ENCODE measurements at regions not wholly inside any gene's neighbourhood (a gene's known extent, or its start where the extent isn't known, plus 50 kb on each side); places are given as distances from the start of the nearest gene placed in this dataset.

DNA sequence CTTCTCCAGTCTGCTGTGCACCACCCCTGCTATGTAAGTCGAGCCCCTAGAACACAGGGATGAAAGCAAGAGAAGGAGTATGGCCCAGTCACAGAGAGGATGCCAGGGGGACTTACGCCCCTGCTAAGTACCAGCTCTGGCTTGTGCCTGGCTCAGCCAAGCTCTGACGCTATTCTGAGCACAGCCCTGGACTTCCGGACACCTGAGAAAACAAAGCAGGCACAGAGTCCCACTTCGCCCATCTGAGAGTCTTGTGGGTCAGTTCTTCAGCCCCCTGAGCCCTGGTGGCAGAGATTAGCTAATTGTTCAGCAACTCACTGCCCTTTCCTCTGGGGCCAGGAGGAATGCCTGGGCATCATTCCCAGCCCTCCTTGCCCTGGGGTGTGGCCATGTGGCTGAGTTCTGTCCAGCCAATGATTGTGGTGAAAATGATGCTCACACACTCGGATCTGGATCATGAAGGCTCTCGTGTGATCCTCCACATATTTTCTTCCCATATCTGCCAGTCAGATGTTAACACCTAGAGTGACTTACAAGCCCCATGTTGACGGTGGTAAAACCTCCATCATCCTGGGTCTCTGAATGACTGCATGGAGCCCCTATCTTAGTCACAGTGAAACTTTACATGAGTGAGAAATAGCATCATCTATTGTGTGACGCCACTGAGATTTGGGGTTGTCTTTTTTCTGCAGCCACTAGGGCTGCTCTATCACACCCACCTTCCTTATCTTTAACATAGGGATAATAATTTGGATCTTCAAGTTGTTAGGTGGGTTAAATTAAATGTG, 105.7 kb downstream of the TPRA1 start:
- no peak overlapping the region for H3K4me3 ChIP-seq (ENCODE audit: low read depth, low read length)
- no peak for DNase-seq (ENCODE audit: low read depth)
- TF ChIP-seq, protein P1, sequence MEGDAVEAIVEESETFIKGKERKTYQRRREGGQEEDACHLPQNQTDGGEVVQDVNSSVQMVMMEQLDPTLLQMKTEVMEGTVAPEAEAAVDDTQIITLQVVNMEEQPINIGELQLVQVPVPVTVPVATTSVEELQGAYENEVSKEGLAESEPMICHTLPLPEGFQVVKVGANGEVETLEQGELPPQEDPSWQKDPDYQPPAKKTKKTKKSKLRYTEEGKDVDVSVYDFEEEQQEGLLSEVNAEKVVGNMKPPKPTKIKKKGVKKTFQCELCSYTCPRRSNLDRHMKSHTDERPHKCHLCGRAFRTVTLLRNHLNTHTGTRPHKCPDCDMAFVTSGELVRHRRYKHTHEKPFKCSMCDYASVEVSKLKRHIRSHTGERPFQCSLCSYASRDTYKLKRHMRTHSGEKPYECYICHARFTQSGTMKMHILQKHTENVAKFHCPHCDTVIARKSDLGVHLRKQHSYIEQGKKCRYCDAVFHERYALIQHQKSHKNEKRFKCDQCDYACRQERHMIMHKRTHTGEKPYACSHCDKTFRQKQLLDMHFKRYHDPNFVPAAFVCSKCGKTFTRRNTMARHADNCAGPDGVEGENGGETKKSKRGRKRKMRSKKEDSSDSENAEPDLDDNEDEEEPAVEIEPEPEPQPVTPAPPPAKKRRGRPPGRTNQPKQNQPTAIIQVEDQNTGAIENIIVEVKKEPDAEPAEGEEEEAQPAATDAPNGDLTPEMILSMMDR (IDR thresholded peaks at IDR 0.05; ENCODE audit: control insufficient read depth, extremely low read depth, insufficient read depth), result no peak

- no peak overlapping the region for H3K4me3 ChIP-seq (ENCODE audit: low read depth, low read length)
- TF ChIP-seq, protein P1 (IDR thresholded peaks at IDR 0.05; ENCODE audit: control insufficient read depth, extremely low read depth, insufficient read depth), result no peak
- DNase-seq (ENCODE audit: low read depth), result no peak
These were observed 106.5 kb downstream of the TPRA1 start for GRCh38 chr3:127483902-127484591.

GRCh38 chr3:127483005-127483641, 107.4 kb downstream of the TPRA1 start:
- DNase-seq (ENCODE audit: low read depth), result no peak
- H3K4me3 ChIP-seq (ENCODE audit: low read depth, low read length), result no peak overlapping the region
- TF ChIP-seq, protein P1 (IDR thresholded peaks at IDR 0.05; ENCODE audit: control insufficient read depth, extremely low read depth, insufficient read depth), result no peak

GRCh38 chr3:127482216-127483004, 108.1 kb downstream of the TPRA1 start:
- H3K4me3 ChIP-seq (ENCODE audit: low read depth, low read length), result no peak overlapping the region
- no peak for DNase-seq (ENCODE audit: low read depth)
- TF ChIP-seq, protein P1 (IDR thresholded peaks at IDR 0.05; ENCODE audit: control insufficient read depth, extremely low read depth, insufficient read depth), result no peak

GRCh38 chr3:127480196-127480954, 110.2 kb downstream of the TPRA1 start:
- no peak overlapping the region for H3K4me3 ChIP-seq (ENCODE audit: low read depth, low read length)
- DNase-seq (ENCODE audit: low read depth), result no peak
- TF ChIP-seq, protein P1 (IDR thresholded peaks at IDR 0.05; ENCODE audit: control insufficient read depth, extremely low read depth, insufficient read depth), result no peak

GRCh38 chr3:127479449-127479848, 111.1 kb downstream of the TPRA1 start:
- TF ChIP-seq, protein P1 (IDR thresholded peaks at IDR 0.05; ENCODE audit: control insufficient read depth, extremely low read depth, insufficient read depth), result no peak
- H3K4me3 ChIP-seq (ENCODE audit: low read depth, low read length), result no peak overlapping the region
- DNase-seq (ENCODE audit: low read depth), result no peak
